ENCODE measurements at regions not wholly inside any gene's neighbourhood (a gene's known extent, or its start where the extent isn't known, plus 50 kb on each side); places are given as distances from the start of the nearest gene placed in this dataset.

- Histone ChIP-seq H3K18ac (ENCODE audit: insufficient read length, low read depth, low read length) (no peak overlapping the region), H3T11ph (ENCODE audit: low read length) (no peak overlapping the region), H3K23me2 (ENCODE audit: insufficient read length, low read depth, low read length, poor library complexity, severe bottlenecking) (no peaks in the 10 kb centered on the region), H2BK12ac (ENCODE audit: insufficient read length, low read depth, low read length) (no peak overlapping the region), H3K4me1 (ENCODE audit: insufficient read depth, low read length) (no peaks in the 10 kb centered on the region), H2BK5ac (ENCODE audit: insufficient read length, low read length) (no peak overlapping the region), H4K8ac (replicated peaks; ENCODE audit: insufficient read length, low read depth, low read length) (no peak overlapping the region), H2BK15ac (ENCODE audit: low read depth, low read length) (no peak overlapping the region), H3K9ac (ENCODE audit: extremely low read depth, insufficient read length, low read length) (no peak overlapping the region), H3K27ac (ENCODE audit: insufficient read length, low read depth, low read length) (no peak overlapping the region), H2BK20ac (ENCODE audit: low read depth, low read length, poor library complexity, severe bottlenecking) (no peak overlapping the region), H3K14ac (ENCODE audit: insufficient read depth, low read length) (no peak overlapping the region), H3K79me1 (ENCODE audit: insufficient read depth, low read depth, low read length, poor library complexity, severe bottlenecking) (no peaks in the 10 kb centered on the region), H3K4ac (ENCODE audit: low read depth, low read length) (no peak overlapping the region), H3K4me2 (ENCODE audit: insufficient read depth, insufficient read length, low read length) (no peak overlapping the region), H2AK5ac (ENCODE audit: insufficient read length, low read length) (no peak overlapping the region), H3K27me3 (ENCODE audit: insufficient read depth, low read length) (no peaks in the 10 kb centered on the region), H3K79me2 (ENCODE audit: insufficient read depth, low read length) (no peaks in the 10 kb centered on the region), H3K56ac (ENCODE audit: insufficient read length, low read depth, low read length) (no peak overlapping the region), H3K9me3 (ENCODE audit: control insufficient read depth, low read depth, low read length) (no peaks in the 10 kb centered on the region), H3K23ac (ENCODE audit: insufficient read length, low read depth, low read length) (no peak overlapping the region), H2BK120ac (ENCODE audit: low read depth, low read length, poor library complexity, severe bottlenecking) (no peak overlapping the region), H4K91ac (ENCODE audit: insufficient read length, low read depth, low read length) (no peak overlapping the region), H2AFZ (ENCODE audit: low read length) (no peak overlapping the region), H4K5ac (ENCODE audit: insufficient read length, low read depth, low read length) (no peak overlapping the region), H4K20me1 (ENCODE audit: control insufficient read depth, insufficient read depth, insufficient read length) (no peaks in the 10 kb centered on the region)
- no peaks in the 10 kb centered on the region for H3K9me3 Mint-ChIP-seq
- peaks cover 4 to 7% of the 10 kb centered on the region in 2 experiments for H3K4me1 Mint-ChIP-seq
- no peak for TF ChIP-seq CTCF (conservative IDR thresholded peaks at IDR 0.05)
- DNase-seq: no peak
- no peaks in the 10 kb centered on the region for H3K36me3 Mint-ChIP-seq (ENCODE audit: insufficient read depth in 1 of 3, low read depth in 3 of 3)
- no peak overlapping the region for H3K4me3 Mint-ChIP-seq
- no CpG with 5 or more reads among the region's 4 CpGs for WGBS (ENCODE audit: extremely low coverage, insufficient read length, low lambda C conversion rate)
- peaks cover 3% of the 10 kb centered on the region; the same call in 1 of the 2 replicates for H3K27me3 Mint-ChIP-seq (ENCODE audit: low read depth)
- no peak overlapping the region for H3K27ac Mint-ChIP-seq
Measured at GRCh38 chr16:49956915-49957314, 68.1 kb upstream of the CNEP1R1 start.

All from H9 (cell line).